SU-DHL-6 (cell line): ENCODE measurements at regions not wholly inside any gene's neighbourhood (a gene's known extent, or its start where the extent isn't known, plus 50 kb on each side); places are given as distances from the start of the nearest gene placed in this dataset.

Experiments used
- H2AFZ ChIP-seq: fragments of 200-600 bp; sonication (generic); 2 replicates; pipeline ENCODE4 v1.6.1; 2014; ENCODE audit warnings: low read depth, mild to moderate bottlenecking, moderate library complexity, mixed read lengths, antibody characterized with exemption, low read length; ENCODE audit not compliant: severe bottlenecking
- H3F3A ChIP-seq: fragments of 200-600 bp; shearing (Covaris generic); 2 replicates; pipeline ENCODE4 v1.6.0; 2016; ENCODE audit warnings: antibody characterized with exemption, mild to moderate bottlenecking; ENCODE audit not compliant: insufficient read depth
- H3K27ac ChIP-seq: fragments of 200-600 bp; sonication (generic); 2 replicates; pipeline ENCODE4 v1.5.1; 2016; ENCODE audit warnings: low read depth, mild to moderate bottlenecking, low read length, moderate library complexity, mixed read lengths
- H3K27me3 ChIP-seq: fragments of 200-600 bp; sonication (generic), shearing (Covaris generic); 2 replicates; pipeline ENCODE4 v1.6.0; 2014; ENCODE audit warnings: mild to moderate bottlenecking, low read length
- H3K36me3 ChIP-seq: fragments of 200-600 bp; sonication (generic); 2 replicates; pipeline ENCODE4 v1.6.1; 2014; ENCODE audit warnings: mild to moderate bottlenecking, low read length, mixed read lengths
- H3K4me2 ChIP-seq: fragments of 300-600, 200-600 bp; shearing (Covaris generic), sonication (generic); 2 replicates; pipeline ENCODE4 v1.6.0; 2014; ENCODE audit warnings: low read length, low read depth, mild to moderate bottlenecking; ENCODE audit not compliant: poor library complexity, severe bottlenecking
- H3K4me3 ChIP-seq: fragments of 200-600 bp; sonication (generic); 2 replicates; pipeline ENCODE4 v1.5.1; 2014; ENCODE audit warnings: antibody characterized with exemption, low read length, mild to moderate bottlenecking, mixed read lengths; ENCODE audit not compliant: insufficient read depth, poor library complexity, severe bottlenecking
- H3K79me2 ChIP-seq: fragments of 200-600 bp; sonication (generic); 2 replicates; pipeline ENCODE4 v1.6.1; 2014; ENCODE audit warnings: mild to moderate bottlenecking, low read length, moderate library complexity; ENCODE audit not compliant: insufficient read depth
- H3K9ac ChIP-seq: fragments of 200-600 bp; sonication (generic); 2 replicates; pipeline ENCODE4 v1.7.0; 2014; ENCODE audit warnings: mild to moderate bottlenecking, low read length
- H3K9me2 ChIP-seq: fragments of 200-600 bp; sonication (generic); replicated peaks from 2 replicates; pipeline ENCODE4 v1.6.1; 2014; ENCODE audit warnings: low read length; ENCODE audit not compliant: insufficient read depth
- H3K9me3 ChIP-seq: fragments of 200-600 bp; sonication (generic); 2 replicates; pipeline ENCODE4 v1.6.1; 2014; ENCODE audit warnings: low read length, mixed read lengths; ENCODE audit not compliant: insufficient read depth
- H4K20me1 ChIP-seq: fragments of 200-600 bp; sonication (generic); 2 replicates; pipeline ENCODE4 v1.6.1; 2014; ENCODE audit warnings: low read depth, mild to moderate bottlenecking, antibody characterized with exemption, low read length, moderate library complexity, mixed read lengths
- CTCF ChIP-seq: fragments of 200-600 bp; sonication (generic); IDR thresholded peaks from one replicate; pipeline ENCODE4 v1.5.1; 2017; ENCODE audit warnings: antibody characterized with exemption, mild to moderate bottlenecking, low read length, moderate library complexity; ENCODE audit not compliant: insufficient read depth, poor library complexity, severe bottlenecking
- EZH2phosphoT487 ChIP-seq: fragments of 200-600 bp; sonication (generic), shearing (Covaris generic); conservative IDR thresholded peaks from 2 replicates; pipeline ENCODE4 v1.6.1; 2018; ENCODE audit warnings: mild to moderate bottlenecking, antibody characterized with exemption, low read length, moderate library complexity, mixed read lengths

- H3K4me3 ChIP-seq, result no peak overlapping the region
- no peak overlapping the region for H3K4me2 ChIP-seq
- no peaks in the 10 kb centered on the region for H3K9me2 ChIP-seq
Measured at GRCh38 chr1:190747704-190748103, 270.0 kb upstream of the BRINP3 start.

GRCh38 chr1:190752131-190752530 lies 274.5 kb upstream of the BRINP3 start:
- no peaks in the 10 kb centered on the region for H3K27me3 ChIP-seq
- H3F3A ChIP-seq, result no peaks in the 10 kb centered on the region
- H3K27ac ChIP-seq, result no peak overlapping the region
- H3K9ac ChIP-seq, result no peak overlapping the region
- H3K4me2 ChIP-seq, result no peak overlapping the region
- no peak for TF ChIP-seq EZH2phosphoT487
- no peak for TF ChIP-seq CTCF
- no peaks in the 10 kb centered on the region for H3K79me2 ChIP-seq
- H2AFZ ChIP-seq, result peak overlapping the region; percentile 68
- H3K4me3 ChIP-seq, result no peak overlapping the region
- H3K9me2 ChIP-seq, result no peaks in the 10 kb centered on the region
- H3K9me3 ChIP-seq, result no peaks in the 10 kb centered on the region
- no peaks in the 10 kb centered on the region for H3K36me3 ChIP-seq
- H4K20me1 ChIP-seq, result no peaks in the 10 kb centered on the region

More at GRCh38 chr1:190747704-190748103, 270.0 kb upstream of the BRINP3 start:
- no peaks in the 10 kb centered on the region for H4K20me1 ChIP-seq
- H3K9ac ChIP-seq, result no peak overlapping the region
- H3K79me2 ChIP-seq, result no peaks in the 10 kb centered on the region
- H3K27ac ChIP-seq, result no peak overlapping the region
- no peaks in the 10 kb centered on the region for H3K27me3 ChIP-seq
- H2AFZ ChIP-seq, result no peak overlapping the region
- TF ChIP-seq CTCF, result no peak
- TF ChIP-seq EZH2phosphoT487, result no peak
- H3F3A ChIP-seq, result no peaks in the 10 kb centered on the region
- H3K9me3 ChIP-seq, result no peaks in the 10 kb centered on the region
- H3K36me3 ChIP-seq, result no peaks in the 10 kb centered on the region

- Histone ChIP-seq H2AFZ (no peak overlapping the region), H3K9me2 (no peaks in the 10 kb centered on the region), H3F3A (no peaks in the 10 kb centered on the region), H3K79me2 (no peaks in the 10 kb centered on the region), H3K4me2 (no peak overlapping the region), H3K27me3 (no peaks in the 10 kb centered on the region), H3K9ac (no peak overlapping the region), H3K9me3 (no peaks in the 10 kb centered on the region), H4K20me1 (no peaks in the 10 kb centered on the region), H3K36me3 (no peaks in the 10 kb centered on the region), H3K4me3 (no peak overlapping the region), H3K27ac (no peak overlapping the region)
- TF ChIP-seq EZH2phosphoT487, result no peak
Measured at GRCh38 chr1:190754666-190755065, 277.0 kb upstream of the BRINP3 start.

GRCh38 chr1:190759807-190760206 lies 282.1 kb upstream of the BRINP3 start:
- TF ChIP-seq CTCF (no peak), EZH2phosphoT487 (no peak)
- Histone ChIP-seq H3K27ac (no peak overlapping the region), H3K9me3 (no peaks in the 10 kb centered on the region), H3K9me2 (no peaks in the 10 kb centered on the region), H2AFZ (no peak overlapping the region), H3K27me3 (no peaks in the 10 kb centered on the region), H3K9ac (no peak overlapping the region), H3K79me2 (no peaks in the 10 kb centered on the region), H3F3A (no peaks in the 10 kb centered on the region), H3K36me3 (no peaks in the 10 kb centered on the region), H3K4me3 (no peak overlapping the region), H3K4me2 (no peak overlapping the region), H4K20me1 (no peaks in the 10 kb centered on the region)
